ENCODE measurements at regions not wholly inside any gene's neighbourhood (a gene's known extent, or its start where the extent isn't known, plus 50 kb on each side); places are given as distances from the start of the nearest gene placed in this dataset.
"Not testable (repeated sequence)": the region's sequence is repeated elsewhere in the genome, so short reads cannot be mapped to it uniquely, and the experiment has no call there.

DNA sequence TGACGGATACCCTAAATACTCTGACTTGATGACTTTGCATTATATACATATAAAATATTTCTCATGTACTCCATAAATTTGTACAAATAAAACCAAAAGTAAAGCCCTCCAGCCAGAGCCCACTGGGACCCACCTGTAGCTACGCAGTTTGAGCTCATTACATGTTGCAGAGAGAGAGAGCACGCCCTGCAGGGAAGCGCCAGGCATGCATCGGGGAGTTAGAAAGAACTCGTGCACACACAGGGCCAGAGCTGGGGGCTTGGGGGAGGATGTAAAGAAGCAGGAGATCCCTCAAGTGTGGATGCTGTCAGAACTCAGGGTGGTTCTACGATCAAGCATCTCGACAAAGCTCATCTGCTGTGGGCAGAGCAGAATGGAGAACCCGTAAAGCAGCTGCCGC is 178.5 kb upstream of the RTL1 start:
- DNase-seq (ENCODE audit: low read depth) = no peak

DNA sequence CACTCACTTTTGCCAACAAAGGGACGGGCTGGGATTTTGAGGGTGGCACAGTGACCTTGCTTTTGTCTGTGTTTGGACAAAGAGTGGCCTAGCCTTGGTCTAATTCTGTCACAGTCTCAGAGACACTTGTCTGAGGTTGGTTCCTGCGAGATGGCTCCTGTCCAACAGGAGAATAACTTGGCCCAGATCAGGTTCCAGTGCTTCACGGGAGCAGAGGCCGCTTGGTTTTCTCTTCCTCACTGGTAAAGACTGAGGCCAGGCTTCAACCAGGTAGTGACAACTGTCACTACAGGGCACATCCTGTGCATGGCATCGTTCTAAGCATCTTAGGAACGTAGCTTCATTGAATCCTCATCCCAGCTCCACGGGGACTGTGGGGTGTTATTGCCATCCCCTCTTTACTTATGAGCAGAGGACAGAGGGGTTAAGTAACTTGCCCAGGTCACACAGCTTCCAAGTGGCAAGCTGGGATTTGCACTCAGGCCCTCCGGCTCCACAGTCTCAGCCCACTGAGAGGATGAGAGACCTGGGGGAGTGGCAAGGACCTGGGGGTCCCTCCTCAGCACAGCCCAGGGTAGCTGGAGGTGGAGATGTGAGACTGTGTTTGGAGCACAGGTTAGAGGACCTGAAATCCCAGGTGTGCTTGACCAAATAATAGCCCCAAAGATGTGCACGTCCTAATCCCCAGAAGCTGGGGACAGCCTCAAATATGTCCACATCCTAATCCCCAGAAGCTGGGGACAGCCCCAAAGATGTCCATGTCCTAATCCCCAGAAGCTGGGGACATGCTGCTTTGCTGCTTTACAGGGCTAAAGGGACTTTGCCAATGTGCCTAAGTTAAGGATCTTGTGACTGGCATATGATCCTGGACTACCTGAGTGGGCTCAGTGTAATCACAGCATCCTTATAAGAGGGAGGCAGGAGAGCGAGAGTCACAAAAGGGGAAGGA is 179.2 kb upstream of the RTL1 start:
- no peak for DNase-seq (ENCODE audit: low read depth)

DNA sequence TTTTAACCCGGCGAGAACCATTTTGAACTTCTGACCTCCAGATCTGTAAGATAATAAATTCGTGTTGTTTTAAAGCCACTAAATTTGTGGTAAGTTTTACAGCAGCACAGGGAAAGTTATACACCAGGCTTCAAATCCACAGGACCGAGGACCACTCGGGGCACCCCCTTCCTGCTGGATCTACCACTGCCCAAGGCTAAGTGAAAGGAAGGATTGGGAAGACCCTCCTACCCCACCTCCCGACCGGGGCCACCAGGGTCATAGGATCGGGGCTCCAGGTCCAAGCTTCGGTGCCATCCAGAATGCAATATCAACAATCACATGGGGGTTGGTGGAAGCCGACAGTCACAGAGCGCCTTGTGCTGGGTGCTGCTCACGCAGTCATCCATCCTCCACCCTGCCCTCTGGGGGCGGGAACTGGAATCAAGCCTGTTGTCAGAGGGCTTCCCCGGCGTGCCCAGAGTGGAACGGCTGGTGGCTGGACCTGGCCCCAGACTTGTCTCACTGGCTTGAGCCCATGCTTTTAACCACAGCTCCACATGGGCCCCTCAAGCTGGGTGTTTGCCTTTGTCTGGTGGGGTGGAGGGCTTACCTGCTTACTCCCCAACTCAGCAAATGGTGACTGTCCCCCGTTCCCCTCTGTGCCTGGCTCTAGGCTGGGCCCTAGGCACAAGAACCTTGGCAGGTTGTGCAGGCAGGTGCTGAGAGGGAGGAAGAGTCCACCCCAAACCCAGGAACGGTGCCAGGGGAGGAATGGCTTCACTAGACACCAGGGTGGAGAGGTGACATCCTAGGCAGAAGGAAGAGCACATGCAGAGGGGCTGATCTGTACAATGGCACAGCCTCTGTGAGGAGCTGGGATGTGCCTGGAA is 180.3 kb upstream of the RTL1 start:
- no peak for DNase-seq (ENCODE audit: low read depth)

DNA sequence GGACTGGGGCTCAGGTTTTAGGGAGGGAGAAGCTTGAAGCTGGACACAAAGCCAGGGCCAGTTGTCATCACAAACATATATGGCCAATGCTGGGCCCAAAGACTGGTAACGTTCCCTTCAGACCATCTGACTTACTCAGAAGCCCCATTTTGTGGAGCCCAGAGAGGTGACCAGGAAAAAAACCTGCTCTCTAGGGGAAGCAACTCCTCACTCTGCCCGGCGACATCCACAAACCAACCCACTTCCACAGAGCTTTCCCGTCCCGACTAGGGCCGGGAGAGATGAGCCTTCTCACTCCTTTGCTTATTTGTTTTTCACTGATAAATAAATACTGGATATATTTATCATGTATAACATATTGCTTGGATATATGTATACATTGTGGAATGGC is 180.9 kb upstream of the RTL1 start:
- no peak for DNase-seq (ENCODE audit: low read depth)

DNA sequence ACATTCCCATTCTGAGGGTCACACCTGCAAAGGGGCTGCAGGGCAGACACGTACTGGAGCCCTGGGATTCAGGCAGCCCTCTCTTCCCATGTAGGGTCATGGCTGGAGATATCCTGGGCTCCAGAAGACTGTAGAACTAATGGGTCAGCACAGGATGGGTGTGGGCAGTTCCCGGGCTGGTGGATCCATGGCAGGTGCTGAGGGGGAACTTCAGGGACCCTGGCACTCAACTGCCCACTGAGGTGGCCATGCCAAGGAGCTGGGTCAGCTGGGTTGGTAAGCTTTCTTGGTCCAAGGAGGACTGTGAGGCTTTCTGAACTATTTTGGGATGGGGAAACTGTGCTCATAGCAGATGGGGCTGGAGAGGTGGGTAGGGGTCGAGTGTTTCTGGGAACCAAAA is 183.4 kb upstream of the RTL1 start:
- DNase-seq (ENCODE audit: low read depth) = no peak

DNA sequence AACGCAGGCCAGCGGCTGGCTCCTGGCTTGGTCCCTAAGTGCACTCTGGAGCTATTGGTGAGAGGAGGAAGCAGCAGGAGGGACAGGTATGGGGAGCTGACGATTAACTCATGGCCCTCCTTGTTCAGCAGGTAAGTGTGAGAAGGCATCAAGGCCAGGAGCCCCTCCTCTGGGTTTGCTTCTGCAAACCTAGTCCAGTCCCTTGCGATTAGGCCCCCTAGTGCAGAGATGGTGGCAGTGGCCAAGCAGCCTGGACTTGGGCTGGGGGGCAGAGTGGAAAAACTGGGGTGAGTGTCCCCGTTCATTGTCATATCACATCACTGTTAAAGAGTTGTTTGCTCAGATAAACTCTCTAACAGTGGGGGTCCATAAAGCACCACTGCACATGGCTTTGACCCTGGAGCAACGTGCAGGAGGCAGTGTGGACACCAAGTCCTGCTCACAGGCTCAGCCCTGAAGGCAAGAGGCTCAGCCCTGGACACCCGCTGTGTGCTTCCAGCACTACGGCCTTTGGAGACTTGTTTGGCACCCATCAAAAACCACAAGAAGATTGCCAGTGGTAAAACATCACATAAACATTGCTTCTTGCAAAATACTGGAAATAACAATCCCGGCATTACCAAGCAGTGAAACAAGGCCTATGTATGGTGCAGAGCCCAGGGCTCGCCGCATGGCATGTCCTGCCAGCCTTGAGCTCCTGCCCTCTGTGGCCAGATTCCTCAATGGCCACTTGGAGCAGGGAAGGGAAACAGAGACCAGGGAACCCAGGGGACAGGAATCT is 184.3 kb upstream of the RTL1 start:
- DNase-seq (ENCODE audit: low read depth) = no peak

DNA sequence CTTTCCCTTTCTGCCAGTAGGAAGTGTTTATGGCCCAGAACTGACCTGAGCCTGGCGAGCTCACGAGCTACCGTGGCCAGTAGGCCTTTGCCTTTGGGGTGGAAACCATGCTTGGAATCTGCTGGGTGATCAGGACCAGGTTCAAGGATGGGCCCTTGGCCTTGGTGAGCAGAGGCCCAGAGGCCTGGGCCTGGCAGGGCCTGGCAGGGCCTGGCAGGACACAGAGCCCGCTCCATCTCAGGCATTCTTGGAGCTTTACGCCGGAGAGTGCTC is 184.8 kb upstream of the RTL1 start:
- no peak for DNase-seq (ENCODE audit: low read depth)

DNA sequence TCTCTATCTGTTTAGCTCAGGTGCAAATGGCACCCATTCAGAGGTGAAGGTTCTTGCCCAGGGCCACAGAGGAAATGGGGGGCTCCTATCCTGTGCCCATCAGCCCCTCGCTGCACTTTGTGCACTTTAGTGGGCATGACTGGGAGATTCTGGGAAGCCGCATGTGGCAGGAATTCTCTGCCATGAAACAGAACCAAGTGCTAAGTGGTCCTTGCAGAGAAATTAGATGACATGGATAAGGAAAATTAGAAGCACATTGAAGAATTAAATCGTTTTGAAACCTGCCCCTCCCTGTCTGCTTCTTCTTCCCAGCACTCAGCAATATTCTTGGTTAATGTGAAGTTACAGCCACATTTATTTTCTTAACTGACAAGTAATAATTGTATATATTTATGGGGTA is 185.2 kb upstream of the RTL1 start:
- DNase-seq (ENCODE audit: low read depth) = no peak

DNA sequence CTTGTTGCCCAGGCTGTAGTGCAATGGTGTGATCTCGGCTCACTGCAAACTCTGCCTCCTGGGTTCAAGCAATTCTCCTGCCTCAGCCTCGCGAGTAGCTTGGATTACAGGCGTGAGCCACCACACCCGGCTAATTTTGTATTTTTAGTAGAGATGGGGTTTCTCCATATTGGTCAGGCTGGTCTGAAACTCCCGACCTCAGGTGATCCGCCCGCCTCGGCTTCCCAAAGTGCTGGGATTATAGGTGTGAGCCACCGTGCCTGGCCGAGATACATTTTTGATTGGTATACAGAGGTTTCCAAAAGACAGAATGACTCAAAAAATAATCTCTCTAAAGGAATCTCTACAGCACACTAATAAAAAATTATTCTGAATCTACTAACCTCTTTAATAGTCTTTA is 187.0 kb upstream of the RTL1 start:
- not testable (repeated sequence) for DNase-seq (ENCODE audit: low read depth)

DNA sequence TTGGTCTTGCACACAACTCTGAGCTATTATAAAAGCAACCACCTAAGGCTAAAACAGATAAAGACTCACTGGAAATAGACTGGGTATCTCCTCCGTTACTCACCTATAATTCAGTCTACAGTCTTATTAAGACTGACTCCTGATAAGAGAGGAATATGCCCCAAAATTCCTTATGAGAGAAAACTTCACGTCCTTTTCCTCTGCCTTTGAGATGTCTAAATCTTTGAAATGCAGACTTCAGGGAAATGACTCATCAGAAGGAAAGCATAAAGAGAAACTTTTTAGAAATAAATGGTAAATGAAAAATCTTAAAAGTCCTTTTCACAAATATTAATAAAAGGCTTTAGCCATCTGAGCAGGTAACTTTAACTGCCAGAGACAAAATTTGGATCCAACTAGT is 187.5 kb upstream of the RTL1 start:
- DNase-seq (ENCODE audit: low read depth) = no peak

DNA sequence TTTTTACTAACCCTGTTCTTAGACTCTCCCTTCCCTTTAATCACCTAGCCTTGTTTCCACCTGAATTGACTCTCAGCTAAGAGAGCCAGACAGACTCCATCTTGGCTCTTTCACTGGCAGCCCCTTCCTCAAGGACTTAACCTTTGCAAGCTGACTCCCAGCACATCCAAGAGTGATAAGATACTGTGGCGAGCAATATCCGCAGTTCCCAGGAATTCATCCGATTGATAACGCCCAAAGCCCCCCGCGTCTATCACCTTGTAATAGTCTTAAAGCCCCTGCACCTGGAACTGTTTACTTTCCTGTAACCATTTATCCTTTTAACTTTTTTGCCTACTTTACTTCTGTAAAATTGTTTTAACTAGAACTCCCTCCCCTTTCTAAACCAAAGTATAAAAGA is 191.4 kb upstream of the RTL1 start:
- not testable (repeated sequence) for DNase-seq (ENCODE audit: low read depth)

DNA sequence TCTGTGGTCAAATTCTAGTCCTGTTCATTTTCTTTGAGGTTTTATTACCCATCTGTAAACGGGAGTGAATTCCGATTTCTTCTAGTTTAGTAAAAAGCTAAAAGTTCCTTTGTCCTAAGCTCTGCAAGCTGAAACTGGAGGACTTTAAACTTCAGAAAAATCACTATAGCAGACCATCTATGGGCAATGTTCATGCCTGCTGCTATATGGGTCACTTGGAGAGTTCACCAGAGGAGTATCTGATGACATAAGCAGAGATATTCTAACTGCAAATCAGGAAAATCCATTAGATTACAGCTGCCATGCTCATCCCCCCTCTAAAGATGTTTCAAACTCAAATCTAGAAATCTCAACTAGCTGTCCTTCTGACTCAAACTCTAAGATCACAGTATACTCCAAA is 193.0 kb upstream of the RTL1 start:
- no peak for DNase-seq (ENCODE audit: low read depth)

DNA sequence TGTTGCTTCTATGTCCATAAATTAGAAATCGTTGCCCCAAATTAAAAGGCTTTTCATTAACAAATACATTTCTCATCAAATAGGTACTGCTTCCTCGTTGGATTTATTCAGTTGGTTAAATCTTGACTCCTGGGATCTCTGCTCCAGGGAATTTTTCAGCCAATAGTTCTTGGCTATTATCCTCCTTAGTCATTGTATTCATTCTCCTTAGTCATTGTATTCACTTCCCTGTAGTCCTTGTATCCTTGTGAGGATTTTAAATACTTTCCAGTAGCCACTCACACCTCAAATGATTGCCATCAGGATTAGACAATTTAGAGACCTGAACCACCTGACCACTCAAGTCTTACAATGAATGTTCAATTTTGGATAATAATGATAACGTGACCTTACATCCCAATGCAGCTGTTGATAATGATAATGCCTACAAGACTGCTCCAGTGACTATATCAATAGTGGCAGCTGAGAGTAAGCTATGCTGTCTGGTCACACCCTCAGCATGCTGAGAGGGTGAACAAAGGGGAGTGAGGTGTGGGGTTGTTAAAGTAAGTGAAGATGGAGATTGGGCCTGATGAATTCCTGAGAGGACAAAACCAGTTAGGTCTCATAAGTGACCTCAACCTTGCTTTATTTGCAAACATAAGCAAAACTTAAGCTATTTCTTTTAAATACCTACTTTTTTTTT is 193.7 kb upstream of the RTL1 start:
- no peak for DNase-seq (ENCODE audit: low read depth)

DNA sequence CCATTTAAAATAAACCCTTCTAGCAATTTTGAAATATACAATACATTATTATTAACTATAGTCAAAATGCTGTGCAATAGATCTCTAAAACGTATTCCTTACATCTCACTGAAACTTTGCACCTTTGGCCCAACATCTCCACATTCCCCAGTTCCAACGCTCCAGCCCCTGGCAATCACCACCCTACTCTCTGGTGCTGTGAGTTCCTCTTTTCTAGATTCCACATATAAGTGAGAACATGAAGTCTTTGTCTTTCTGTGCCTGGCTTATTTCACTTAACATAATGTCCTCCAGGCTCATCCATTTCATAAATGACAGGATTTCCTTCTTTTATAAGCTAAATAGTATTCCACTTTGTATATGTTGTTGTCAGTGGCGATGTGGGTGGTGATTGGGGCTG is 194.7 kb upstream of the RTL1 start:
- DNase-seq (ENCODE audit: low read depth) = no peak

DNA sequence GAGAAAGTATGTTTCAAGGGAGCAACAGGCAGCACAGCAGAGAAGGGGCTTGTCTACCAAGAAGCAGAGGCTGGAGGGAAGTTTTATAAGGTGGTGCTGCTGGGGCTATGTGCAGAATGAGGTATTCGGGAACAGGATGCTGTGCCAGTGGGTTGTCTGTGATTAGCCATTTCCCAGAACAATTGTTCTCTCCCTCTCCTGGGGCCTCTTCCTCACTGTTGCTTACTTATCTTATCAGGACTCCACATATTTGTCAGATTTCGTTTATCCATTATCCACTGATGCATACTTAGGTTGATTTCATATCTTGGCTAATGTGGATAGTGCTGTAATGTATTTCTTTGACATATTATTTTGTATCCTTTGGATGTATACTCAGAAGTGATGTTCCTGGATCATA is 195.1 kb upstream of the RTL1 start:
- DNase-seq (ENCODE audit: low read depth) = no peak

DNA sequence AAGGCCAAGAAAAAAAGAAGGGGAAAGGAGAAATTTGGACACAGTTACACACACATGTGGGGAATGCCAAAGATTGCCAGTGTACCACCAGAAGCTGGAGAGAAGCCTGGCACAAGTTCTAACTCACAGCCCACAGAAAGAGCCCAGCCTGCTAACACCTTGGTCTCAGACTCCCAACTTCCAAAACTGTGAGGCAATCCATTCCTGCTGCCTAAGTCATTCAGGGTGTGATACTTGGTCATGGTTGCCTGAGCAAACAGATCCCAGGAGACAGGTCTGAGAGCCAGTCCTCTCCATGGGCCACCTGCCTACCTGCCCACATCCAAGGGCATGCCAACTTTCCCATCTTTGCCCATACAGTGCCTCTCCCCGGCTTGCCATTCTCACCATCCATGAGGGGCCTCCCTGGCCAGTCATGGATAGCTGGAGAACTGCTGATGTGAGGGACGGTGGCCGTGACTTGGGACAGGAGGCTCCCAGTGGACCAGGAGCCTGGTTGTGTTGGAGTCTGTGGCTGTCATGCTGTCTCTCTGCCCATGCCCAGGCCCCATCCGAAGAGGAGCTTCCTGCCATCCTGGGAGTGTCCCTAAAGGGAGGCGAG is 198.0 kb upstream of the RTL1 start:
- no peak for DNase-seq (ENCODE audit: low read depth)

DNA sequence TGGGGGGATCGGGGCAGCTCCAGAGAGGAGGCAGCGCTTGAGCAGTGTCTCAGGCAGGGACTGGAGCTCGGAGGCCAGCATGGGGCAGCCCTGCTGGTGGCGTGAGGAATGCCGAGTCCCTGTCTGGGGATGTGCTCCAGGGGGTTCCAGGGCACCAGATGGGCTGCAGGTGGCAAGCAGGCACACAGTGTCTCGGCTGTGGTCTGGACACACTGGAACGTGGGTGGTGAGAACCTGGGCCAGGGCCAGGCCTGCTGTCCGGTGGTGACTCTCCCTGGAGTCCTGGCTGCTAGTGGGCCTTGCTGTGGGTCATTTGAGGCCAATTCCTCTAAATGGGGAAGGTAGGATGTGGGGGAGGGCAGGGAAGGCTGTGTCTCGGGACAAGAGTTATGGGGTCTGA is 199.4 kb upstream of the RTL1 start:
- DNase-seq (ENCODE audit: low read depth) = no peak

DNA sequence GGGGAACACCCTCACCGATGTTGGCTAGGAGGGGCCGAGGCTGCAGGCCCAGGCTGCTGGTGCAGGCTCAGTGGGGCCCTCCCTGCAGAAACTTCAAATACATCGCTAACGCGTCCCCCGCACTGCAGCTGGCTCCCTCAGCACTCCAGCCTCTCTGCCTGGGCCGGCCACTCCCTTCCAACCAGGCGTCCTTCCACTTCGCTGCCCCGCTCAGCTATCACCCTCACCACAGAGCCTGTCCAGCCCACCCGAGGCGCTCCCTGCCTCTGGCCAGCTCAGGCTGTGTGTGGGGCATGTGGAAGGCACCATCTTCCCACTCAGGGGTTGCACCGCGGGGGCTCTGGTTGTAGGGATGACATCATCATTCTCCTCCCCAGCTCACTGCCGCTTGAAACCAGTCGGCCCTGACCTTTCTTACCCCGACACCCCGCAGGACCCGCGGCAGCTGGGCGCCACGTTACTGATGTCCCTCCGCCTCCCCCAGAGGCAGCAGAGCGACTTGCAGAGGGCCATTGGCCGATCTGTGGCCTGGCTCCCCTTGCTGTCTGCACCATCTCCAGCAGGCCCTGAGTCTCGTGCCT is 199.9 kb upstream of the RTL1 start:
- DNase-seq (ENCODE audit: low read depth) = no peak

DNA sequence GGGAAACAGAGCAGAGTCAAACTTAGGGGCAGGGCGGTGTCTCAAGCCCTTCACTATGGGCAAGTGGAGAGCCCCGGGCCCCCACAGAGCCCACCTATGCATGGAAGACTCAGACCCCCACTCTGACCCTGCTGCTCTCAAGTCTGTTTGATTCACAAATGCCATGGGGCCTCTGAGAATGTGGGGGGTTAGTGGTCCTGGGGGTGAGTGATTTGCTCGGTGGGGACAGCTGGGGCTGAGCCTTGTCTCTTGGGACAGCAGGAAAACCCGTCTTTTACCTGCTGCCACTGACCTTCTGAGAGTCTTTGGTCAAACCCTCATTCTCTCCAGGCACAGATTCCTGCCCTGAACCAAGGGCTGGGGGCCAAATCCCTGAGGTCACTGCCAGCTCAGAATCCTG is 201.0 kb upstream of the RTL1 start:
- DNase-seq (ENCODE audit: low read depth) = no peak

DNA sequence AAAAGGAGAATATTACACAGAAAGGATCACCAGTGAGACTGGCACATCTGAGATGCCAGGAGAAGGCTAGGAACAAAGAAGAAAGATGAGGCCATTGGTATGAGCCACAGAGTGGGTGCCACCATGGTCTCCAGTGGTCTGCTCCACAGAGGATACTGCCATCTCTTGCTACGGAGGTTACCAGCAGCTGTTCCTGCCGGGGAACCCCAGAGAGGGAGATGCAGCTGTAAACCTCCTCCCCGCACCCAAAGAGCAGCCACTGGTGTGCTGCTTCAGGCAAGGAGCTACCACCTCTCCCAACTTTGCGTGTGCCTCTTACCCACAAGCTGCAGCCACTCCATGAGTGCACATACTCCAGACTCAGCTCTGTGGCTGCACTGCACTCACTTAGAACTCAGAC is 201.5 kb upstream of the RTL1 start:
- no peak for DNase-seq (ENCODE audit: low read depth)

All from HS-27A (cell line).